ENCODE measurements at regions not wholly inside any gene's neighbourhood (a gene's known extent, or its start where the extent isn't known, plus 50 kb on each side); places are given as distances from the start of the nearest gene placed in this dataset.
A peak's percentile ranks its signal among the peaks of the same experiment; 100 is the strongest.

- CTCF ChIA-PET, result no interaction called here
- H3K9me3 ChIP-seq, result no peaks in the 10 kb centered on the region
- DNase-seq, result no peak
- Mint-ChIP-seq H3K36me3 (ENCODE audit: insufficient read depth, unreplicated experiment) (no peaks in the 10 kb centered on the region), H3K27ac (ENCODE audit: unreplicated experiment) (no peak overlapping the region), H3K9me3 (ENCODE audit: unreplicated experiment) (no peaks in the 10 kb centered on the region), H3K4me1 (ENCODE audit: low read depth, unreplicated experiment) (peaks cover 2% of the 10 kb centered on the region), H3K27me3 (ENCODE audit: insufficient read depth, unreplicated experiment) (no peaks in the 10 kb centered on the region), H3K4me3 (ENCODE audit: unreplicated experiment) (no peak overlapping the region)
- H3K27me3 ChIP-seq (replicated peaks; ENCODE audit: control insufficient read depth, insufficient read depth, low read length), result no peaks in the 10 kb centered on the region
- H3K36me3 ChIP-seq (ENCODE audit: control insufficient read depth, insufficient read depth, low read length), result no peaks in the 10 kb centered on the region
- H3K4me1 ChIP-seq, result peaks cover 2% of the 10 kb centered on the region; the same call in 1 of the 2 replicates
- BruUV-seq (replicated peaks), result no TSS peak
- POLR2A ChIA-PET, result no interaction called here
- TF ChIP-seq, protein P1, sequence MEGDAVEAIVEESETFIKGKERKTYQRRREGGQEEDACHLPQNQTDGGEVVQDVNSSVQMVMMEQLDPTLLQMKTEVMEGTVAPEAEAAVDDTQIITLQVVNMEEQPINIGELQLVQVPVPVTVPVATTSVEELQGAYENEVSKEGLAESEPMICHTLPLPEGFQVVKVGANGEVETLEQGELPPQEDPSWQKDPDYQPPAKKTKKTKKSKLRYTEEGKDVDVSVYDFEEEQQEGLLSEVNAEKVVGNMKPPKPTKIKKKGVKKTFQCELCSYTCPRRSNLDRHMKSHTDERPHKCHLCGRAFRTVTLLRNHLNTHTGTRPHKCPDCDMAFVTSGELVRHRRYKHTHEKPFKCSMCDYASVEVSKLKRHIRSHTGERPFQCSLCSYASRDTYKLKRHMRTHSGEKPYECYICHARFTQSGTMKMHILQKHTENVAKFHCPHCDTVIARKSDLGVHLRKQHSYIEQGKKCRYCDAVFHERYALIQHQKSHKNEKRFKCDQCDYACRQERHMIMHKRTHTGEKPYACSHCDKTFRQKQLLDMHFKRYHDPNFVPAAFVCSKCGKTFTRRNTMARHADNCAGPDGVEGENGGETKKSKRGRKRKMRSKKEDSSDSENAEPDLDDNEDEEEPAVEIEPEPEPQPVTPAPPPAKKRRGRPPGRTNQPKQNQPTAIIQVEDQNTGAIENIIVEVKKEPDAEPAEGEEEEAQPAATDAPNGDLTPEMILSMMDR (IDR thresholded peaks at IDR 0.05; ENCODE audit: insufficient read depth in 1 of 2, low read depth in 1 of 2, low read length in 1 of 2, severe bottlenecking in 1 of 2, unreplicated experiment in 1 of 2), result no peak
- intact Hi-C loops (cut with micrococcal nuclease; ENCODE audit: unreplicated experiment), result no loop called here
- H3K4me3 ChIP-seq (ENCODE audit: low read depth, low read length), result no peak overlapping the region
These were observed 61.7 kb upstream of the MBNL2 start for GRCh38 chr13:97160421-97160820.

DNA sequence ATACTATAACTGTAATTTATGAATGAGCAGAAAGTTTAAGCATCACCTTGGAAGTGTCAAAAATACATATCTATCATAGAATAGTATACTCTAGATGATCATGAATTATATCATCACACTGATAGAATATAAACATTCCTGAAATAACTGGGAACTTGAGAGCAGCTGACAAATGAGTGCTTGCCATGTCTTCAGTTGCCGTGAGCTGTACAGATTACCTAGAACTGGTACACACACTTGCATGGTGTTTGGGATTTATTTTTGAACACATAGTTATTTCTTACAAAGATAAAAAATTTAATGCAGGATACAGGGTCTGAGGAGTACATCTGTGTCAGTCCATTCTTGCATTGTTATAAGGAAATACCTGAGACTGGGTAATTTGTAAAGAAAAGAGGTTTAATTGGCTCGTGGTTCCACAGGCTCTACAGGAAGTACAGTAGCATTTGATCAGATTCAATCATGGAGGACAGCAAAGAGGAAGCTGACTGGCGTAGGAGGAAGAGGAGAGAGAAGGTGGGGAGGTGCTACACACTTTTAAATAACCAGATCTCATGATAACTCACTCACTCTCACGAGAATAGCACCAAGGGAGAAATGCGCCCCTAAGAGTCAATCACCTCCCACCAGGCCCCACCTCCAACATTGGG is 60.4 kb upstream of the MBNL2 start:
- H3K36me3 Mint-ChIP-seq (ENCODE audit: insufficient read depth, unreplicated experiment), result no peaks in the 10 kb centered on the region
- TF ChIP-seq, protein P1 (IDR thresholded peaks at IDR 0.05; ENCODE audit: insufficient read depth in 1 of 2, low read depth in 1 of 2, low read length in 1 of 2, severe bottlenecking in 1 of 2, unreplicated experiment in 1 of 2), result no peak
- BruUV-seq (replicated peaks), result no TSS peak
- no peaks in the 10 kb centered on the region for H3K9me3 Mint-ChIP-seq (ENCODE audit: unreplicated experiment)
- CTCF ChIA-PET, result no interaction called here
- POLR2A ChIA-PET, result no interaction called here
- DNase-seq, result no peak
- peaks cover 15% of the 10 kb centered on the region for H3K4me1 Mint-ChIP-seq (ENCODE audit: low read depth, unreplicated experiment)
- no peaks in the 10 kb centered on the region for H3K27me3 Mint-ChIP-seq (ENCODE audit: insufficient read depth, unreplicated experiment)
- no peak overlapping the region for H3K4me3 ChIP-seq (ENCODE audit: low read depth, low read length)
- H3K27ac Mint-ChIP-seq (ENCODE audit: unreplicated experiment), result no peak overlapping the region
- H3K9me3 ChIP-seq, result no peaks in the 10 kb centered on the region
- H3K4me3 Mint-ChIP-seq (ENCODE audit: unreplicated experiment), result no peak overlapping the region
- H3K27me3 ChIP-seq (replicated peaks; ENCODE audit: control insufficient read depth, insufficient read depth, low read length), result no peaks in the 10 kb centered on the region
- peaks cover 11% of the 10 kb centered on the region for H3K4me1 ChIP-seq
- intact Hi-C loops (cut with micrococcal nuclease; ENCODE audit: unreplicated experiment), result no loop called here
- H3K36me3 ChIP-seq (ENCODE audit: control insufficient read depth, insufficient read depth, low read length), result no peaks in the 10 kb centered on the region

DNA sequence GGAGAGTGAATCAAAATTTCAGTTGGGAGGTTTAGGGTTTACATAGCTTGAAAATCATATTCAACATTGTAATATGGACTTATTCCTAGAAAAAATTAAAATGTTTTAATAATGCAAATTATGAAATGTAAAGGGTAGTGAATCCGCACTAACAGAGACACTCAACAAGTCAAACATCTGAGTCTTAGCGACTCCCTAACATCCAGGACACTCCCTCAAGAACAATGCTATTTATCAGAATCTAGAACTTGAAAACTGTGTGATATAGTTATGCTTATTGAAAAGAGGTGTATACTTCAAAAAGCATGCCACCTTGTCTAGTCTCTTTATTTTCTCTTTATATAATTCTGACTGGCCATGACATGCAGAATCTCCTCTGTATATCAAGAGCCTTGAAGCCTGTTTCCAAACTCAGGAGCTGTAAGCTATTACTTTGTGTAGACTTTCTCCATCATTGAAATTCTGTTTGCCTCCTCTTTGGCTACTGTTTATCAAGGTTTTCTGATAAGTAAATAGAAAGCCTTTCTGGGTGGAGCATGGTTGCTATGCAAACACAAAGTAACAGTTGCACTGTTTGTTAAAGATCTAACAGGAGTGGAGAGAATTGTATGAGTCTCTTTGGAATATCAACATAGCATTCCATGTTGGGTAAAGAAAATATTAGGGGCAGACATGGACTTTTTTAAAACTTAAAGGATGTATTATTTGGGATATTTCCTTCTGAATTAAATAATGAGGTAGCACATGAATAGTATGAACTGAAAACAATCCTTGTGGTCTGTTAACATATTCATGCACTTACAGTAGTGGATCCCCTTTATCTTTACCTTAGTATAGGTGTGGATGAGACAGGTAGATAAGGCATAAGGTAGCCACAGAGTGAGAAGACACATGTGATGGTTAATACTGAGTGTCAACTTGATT is 56.4 kb upstream of the MBNL2 start:
- intact Hi-C loops (cut with micrococcal nuclease; ENCODE audit: unreplicated experiment), result loop anchor here (1.0 kb wide), 2 partner anchors 24 to 47 kb away; no protein-coding TSS in a partner anchor
- Mint-ChIP-seq H3K27me3 (ENCODE audit: insufficient read depth, unreplicated experiment) (no peaks in the 10 kb centered on the region), H3K27ac (ENCODE audit: unreplicated experiment) (peak overlapping the region; percentile 72), H3K9me3 (ENCODE audit: unreplicated experiment) (no peaks in the 10 kb centered on the region), H3K4me3 (ENCODE audit: unreplicated experiment) (no peak overlapping the region), H3K4me1 (ENCODE audit: low read depth, unreplicated experiment) (peaks cover 23% of the 10 kb centered on the region), H3K36me3 (ENCODE audit: insufficient read depth, unreplicated experiment) (no peaks in the 10 kb centered on the region)
- TF ChIP-seq, protein P1 (IDR thresholded peaks at IDR 0.05; ENCODE audit: insufficient read depth in 1 of 2, low read depth in 1 of 2, low read length in 1 of 2, severe bottlenecking in 1 of 2, unreplicated experiment in 1 of 2), result no peak
- H3K27me3 ChIP-seq (replicated peaks; ENCODE audit: control insufficient read depth, insufficient read depth, low read length), result no peaks in the 10 kb centered on the region
- H3K4me1 ChIP-seq, result peaks cover 11% of the 10 kb centered on the region
- DNase-seq, result peak in 1 of 2 experiments; percentile 55
- ChIA-PET CTCF (interaction anchor here (0.9 kb wide), 1 partner anchor 56 kb away, joined by 4 read pairs; no protein-coding TSS in a partner anchor), POLR2A (no interaction called here)
- H3K4me3 ChIP-seq (ENCODE audit: low read depth, low read length), result no peak overlapping the region
- H3K9me3 ChIP-seq, result no peaks in the 10 kb centered on the region
- H3K36me3 ChIP-seq (ENCODE audit: control insufficient read depth, insufficient read depth, low read length), result no peaks in the 10 kb centered on the region
- no TSS peak for BruUV-seq (replicated peaks)
